ENCODE measurements at regions not wholly inside any gene's neighbourhood (a gene's known extent, or its start where the extent isn't known, plus 50 kb on each side); places are given as distances from the start of the nearest gene placed in this dataset.

DNA sequence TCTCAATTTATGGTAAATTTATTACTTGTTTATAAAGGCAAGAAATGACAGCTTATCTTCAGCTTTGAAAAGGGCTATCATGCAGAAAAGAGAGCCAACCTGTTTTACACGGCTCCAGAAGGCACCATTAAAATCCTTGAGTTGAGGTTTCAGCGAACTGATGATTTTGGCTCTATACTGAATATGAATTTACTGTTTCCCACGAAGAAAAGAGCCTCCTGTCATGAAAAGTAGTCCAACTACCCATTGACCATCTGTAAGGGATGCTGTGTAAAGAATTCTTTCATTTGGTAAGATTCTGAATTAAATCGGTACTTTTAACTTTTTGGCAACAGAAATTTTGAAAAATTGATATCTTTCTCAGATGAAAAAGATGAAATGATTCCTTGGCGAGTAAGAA is 657.6 kb upstream of the ZNF608 start:
- Histone ChIP-seq H3K4me3 (no peak overlapping the region), H3K27me3 (no peaks in the 10 kb centered on the region), H3K4me1 (peaks cover 4 to 19% (median 14%) of the 10 kb centered on the region in 4 donors), H3K27ac (no peak overlapping the region), H3K36me3 (no peaks in the 10 kb centered on the region), H3K9me3 (no peaks in the 10 kb centered on the region)
- 88 to 89% methylated on average over 5 of the region's 5 CpGs for WGBS, 2 donors (ENCODE audit: low coverage in 1 of 2)
- DNase-seq: no peak
- TF ChIP-seq EP300 (IDR thresholded peaks at IDR 0.05; ENCODE audit: low read depth): no peak
- TF ChIP-seq, protein P1, sequence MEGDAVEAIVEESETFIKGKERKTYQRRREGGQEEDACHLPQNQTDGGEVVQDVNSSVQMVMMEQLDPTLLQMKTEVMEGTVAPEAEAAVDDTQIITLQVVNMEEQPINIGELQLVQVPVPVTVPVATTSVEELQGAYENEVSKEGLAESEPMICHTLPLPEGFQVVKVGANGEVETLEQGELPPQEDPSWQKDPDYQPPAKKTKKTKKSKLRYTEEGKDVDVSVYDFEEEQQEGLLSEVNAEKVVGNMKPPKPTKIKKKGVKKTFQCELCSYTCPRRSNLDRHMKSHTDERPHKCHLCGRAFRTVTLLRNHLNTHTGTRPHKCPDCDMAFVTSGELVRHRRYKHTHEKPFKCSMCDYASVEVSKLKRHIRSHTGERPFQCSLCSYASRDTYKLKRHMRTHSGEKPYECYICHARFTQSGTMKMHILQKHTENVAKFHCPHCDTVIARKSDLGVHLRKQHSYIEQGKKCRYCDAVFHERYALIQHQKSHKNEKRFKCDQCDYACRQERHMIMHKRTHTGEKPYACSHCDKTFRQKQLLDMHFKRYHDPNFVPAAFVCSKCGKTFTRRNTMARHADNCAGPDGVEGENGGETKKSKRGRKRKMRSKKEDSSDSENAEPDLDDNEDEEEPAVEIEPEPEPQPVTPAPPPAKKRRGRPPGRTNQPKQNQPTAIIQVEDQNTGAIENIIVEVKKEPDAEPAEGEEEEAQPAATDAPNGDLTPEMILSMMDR (IDR thresholded peaks at IDR 0.05): no peak
- no peak for TF ChIP-seq POLR2AphosphoS5 (IDR thresholded peaks at IDR 0.05)
- no peak for TF ChIP-seq POLR2A (IDR thresholded peaks at IDR 0.05)
- intact Hi-C loops (cut with DNase I; ENCODE audit: low total_unique reads): no loop called here
- in situ Hi-C loops (cut with MboI; ENCODE audit: low pct_ligation_motif_present in 1 of 4, low pct_unique_long_range_greater_than_20kb in 1 of 4, low sequenced_read_pairs in 3 of 4): no loop called here

DNA sequence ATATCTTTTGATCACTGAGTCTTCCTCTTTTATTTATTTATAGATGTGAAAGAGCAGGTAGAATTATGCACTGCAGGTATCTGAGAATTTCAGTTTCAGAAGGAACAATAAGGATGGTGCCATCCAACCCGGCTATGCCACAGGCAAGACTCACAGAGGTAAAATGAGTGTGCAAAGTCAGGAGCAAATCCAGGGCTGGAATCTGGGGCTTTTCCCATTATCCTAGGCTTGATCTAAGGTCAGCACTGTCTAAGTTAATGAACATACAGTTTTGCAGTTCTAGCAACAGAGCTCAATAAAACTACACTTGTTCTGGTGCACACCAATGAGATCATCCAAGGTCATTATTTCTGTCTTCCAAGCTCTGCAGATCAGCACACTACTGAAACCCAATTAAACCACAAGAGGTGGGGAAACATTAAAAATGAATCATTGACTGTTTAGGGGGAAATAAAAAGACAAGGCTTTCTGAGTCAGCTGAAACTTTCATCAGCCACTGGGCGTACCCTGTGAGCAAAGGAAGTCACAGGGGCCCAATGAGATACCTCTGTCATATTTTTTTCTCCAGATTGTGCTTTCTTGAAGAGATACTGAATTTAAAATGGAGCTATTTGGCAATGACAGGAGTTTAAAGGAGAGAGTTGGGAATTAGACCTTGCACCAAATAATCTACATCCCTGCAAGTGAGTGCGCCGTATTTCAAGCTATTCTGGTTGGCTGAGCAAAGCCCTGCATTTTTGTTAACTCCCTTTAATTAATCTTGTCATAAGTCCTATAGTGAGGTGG is 662.2 kb upstream of the ZNF608 start:
- WGBS, 2 donors (ENCODE audit: low coverage in 1 of 2): 29 to 46% methylated on average over 3 to 4 of the region's 4 CpGs
- in situ Hi-C loops (cut with MboI; ENCODE audit: low pct_ligation_motif_present in 1 of 4, low pct_unique_long_range_greater_than_20kb in 1 of 4, low sequenced_read_pairs in 3 of 4): no loop called here
- Histone ChIP-seq H3K27ac (peak overlapping the region; percentile 70 to 82 (median 74)), H3K4me3 (no peak overlapping the region), H3K4me1 (peaks cover 32 to 57% (median 52%) of the 10 kb centered on the region in 4 donors), H3K9me3 (no peaks in the 10 kb centered on the region), H3K36me3 (no peaks in the 10 kb centered on the region), H3K27me3 (no peaks in the 10 kb centered on the region)
- TF ChIP-seq POLR2A (IDR thresholded peaks at IDR 0.05) (no peak), POLR2AphosphoS5 (IDR thresholded peaks at IDR 0.05) (peak in 2 of 3 donors; percentile 35 to 44)
- DNase-seq: peak; percentile 35
- intact Hi-C loops (cut with DNase I; ENCODE audit: low total_unique reads): no loop called here

DNA sequence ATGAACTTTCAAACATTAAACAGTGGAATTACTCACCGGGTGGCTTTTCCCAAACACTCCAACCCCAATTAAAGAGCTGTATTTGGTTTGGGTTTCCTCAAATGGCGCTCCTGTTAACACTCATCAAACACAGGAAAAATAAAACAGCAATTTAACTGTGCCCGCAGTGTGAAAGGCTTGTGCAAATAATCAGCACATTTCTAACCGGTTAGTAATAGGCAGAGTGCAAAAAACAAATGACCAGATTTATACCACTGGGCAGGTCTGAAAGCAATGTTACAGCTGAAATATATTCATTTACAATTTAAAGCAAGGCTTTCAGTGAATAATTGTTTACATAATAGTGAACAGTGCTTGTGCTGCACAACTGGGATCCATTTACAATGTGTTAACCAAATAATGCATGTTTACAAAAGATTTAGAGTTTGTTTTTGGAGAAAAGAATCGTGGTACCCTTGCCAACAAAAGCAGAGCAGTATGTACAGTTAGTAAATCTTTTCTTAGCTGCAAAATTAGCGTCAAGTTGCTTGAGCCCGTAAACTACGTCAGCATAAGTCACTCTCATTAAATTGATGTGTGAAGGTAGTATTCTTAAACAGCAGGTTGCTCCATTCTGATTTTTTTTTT is 662.9 kb upstream of the ZNF608 start:
- TF ChIP-seq, protein P1 (IDR thresholded peaks at IDR 0.05): no peak
- no peak for TF ChIP-seq POLR2A (IDR thresholded peaks at IDR 0.05)
- TF ChIP-seq EP300 (IDR thresholded peaks at IDR 0.05; ENCODE audit: low read depth): no peak
- peak in 2 of 3 donors; percentile 6 to 7 for TF ChIP-seq POLR2AphosphoS5 (IDR thresholded peaks at IDR 0.05)

DNA sequence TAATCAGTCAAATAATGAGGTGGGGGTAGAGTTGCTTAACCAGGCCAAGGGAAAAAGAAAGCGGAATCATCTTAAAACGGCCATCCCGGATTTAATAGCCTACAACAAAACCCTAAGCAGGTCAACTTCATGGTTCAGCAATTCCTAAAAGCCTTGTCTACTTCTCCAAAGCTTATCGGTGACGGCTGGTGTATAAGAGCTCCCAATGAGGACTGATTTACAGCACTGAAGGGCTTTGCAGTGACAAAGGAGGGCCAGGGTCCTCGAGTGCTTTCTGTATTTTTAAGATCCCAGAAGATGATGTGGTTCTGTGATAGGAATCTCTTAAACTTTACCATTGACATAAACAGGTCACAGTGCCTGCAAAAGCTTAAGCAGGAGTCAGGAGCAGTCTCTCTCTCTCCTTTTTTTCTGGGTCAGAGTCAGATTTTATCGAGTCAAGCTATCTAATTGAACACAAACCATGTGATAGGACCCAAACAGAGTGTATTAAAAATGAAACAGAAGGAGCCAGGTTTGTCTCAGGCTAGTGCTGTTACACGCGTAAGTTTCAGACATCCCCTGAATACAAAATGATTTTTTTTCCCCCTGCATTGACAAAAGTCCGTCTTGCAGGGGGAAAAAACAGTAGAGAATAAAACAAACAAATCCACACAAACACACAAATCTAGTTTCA is 663.6 kb upstream of the ZNF608 start:
- Histone ChIP-seq H3K27me3 (no peaks in the 10 kb centered on the region), H3K4me3 (no peak overlapping the region), H3K27ac (peak overlapping the region; percentile 70 to 82 (median 74)), H3K4me1 (peaks cover 32 to 60% (median 53%) of the 10 kb centered on the region in 4 donors), H3K9me3 (no peaks in the 10 kb centered on the region), H3K36me3 (no peaks in the 10 kb centered on the region)
- WGBS, 2 donors (ENCODE audit: low coverage in 1 of 2): 37 to 45% methylated on average over 10 of the region's 10 CpGs
- TF ChIP-seq EP300 (IDR thresholded peaks at IDR 0.05; ENCODE audit: low read depth) (no peak), POLR2AphosphoS5 (IDR thresholded peaks at IDR 0.05) (no peak), POLR2A (IDR thresholded peaks at IDR 0.05) (no peak)
- TF ChIP-seq, protein P1 (IDR thresholded peaks at IDR 0.05): no peak
- in situ Hi-C loops (cut with MboI; ENCODE audit: low pct_ligation_motif_present in 1 of 4, low pct_unique_long_range_greater_than_20kb in 1 of 4, low sequenced_read_pairs in 3 of 4): no loop called here
- intact Hi-C loops (cut with DNase I; ENCODE audit: low total_unique reads): loop anchor here (2.0 to 10.0 kb wide), 2 partner anchors 75 to 665 kb away; partner anchors contain the start of gene ZNF608
- DNase-seq: no peak

More for the DNA sequence above, 662.9 kb upstream of the ZNF608 start:
- peaks cover 32 to 60% (median 53%) of the 10 kb centered on the region in 4 donors for H3K4me1 ChIP-seq
- 12 to 39% methylated on average over 7 to 8 of the region's 8 CpGs for WGBS, 2 donors (ENCODE audit: low coverage in 1 of 2)
- no peak overlapping the region for H3K4me3 ChIP-seq
- intact Hi-C loops (cut with DNase I; ENCODE audit: low total_unique reads) (no loop called here), in situ Hi-C loops (cut with MboI; ENCODE audit: low pct_ligation_motif_present in 1 of 4, low pct_unique_long_range_greater_than_20kb in 1 of 4, low sequenced_read_pairs in 3 of 4) (no loop called here)
- no peaks in the 10 kb centered on the region for H3K36me3 ChIP-seq
- peak overlapping the region; percentile 70 to 82 (median 74) for H3K27ac ChIP-seq
- no peak for DNase-seq
- no peaks in the 10 kb centered on the region for H3K9me3 ChIP-seq
- no peaks in the 10 kb centered on the region for H3K27me3 ChIP-seq
